ENCODE measurements at regions not wholly inside any gene's neighbourhood (a gene's known extent, or its start where the extent isn't known, plus 50 kb on each side); places are given as distances from the start of the nearest gene placed in this dataset.

GRCh38 chr11:8800520-8801110 lies 110.4 kb upstream of the AKIP1 start:
- TF ChIP-seq, protein P1, sequence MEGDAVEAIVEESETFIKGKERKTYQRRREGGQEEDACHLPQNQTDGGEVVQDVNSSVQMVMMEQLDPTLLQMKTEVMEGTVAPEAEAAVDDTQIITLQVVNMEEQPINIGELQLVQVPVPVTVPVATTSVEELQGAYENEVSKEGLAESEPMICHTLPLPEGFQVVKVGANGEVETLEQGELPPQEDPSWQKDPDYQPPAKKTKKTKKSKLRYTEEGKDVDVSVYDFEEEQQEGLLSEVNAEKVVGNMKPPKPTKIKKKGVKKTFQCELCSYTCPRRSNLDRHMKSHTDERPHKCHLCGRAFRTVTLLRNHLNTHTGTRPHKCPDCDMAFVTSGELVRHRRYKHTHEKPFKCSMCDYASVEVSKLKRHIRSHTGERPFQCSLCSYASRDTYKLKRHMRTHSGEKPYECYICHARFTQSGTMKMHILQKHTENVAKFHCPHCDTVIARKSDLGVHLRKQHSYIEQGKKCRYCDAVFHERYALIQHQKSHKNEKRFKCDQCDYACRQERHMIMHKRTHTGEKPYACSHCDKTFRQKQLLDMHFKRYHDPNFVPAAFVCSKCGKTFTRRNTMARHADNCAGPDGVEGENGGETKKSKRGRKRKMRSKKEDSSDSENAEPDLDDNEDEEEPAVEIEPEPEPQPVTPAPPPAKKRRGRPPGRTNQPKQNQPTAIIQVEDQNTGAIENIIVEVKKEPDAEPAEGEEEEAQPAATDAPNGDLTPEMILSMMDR (conservative IDR thresholded peaks at IDR 0.05; ENCODE audit: low read length): no peak
- TF ChIP-seq EZH2phosphoT487 (IDR thresholded peaks at IDR 0.05; ENCODE audit: borderline replicate concordance, low read depth, low read length): no peak

Data from OCI-LY7 (cell line).